ENCODE measurements at regions not wholly inside any gene's neighbourhood (a gene's known extent, or its start where the extent isn't known, plus 50 kb on each side); places are given as distances from the start of the nearest gene placed in this dataset.

DNA sequence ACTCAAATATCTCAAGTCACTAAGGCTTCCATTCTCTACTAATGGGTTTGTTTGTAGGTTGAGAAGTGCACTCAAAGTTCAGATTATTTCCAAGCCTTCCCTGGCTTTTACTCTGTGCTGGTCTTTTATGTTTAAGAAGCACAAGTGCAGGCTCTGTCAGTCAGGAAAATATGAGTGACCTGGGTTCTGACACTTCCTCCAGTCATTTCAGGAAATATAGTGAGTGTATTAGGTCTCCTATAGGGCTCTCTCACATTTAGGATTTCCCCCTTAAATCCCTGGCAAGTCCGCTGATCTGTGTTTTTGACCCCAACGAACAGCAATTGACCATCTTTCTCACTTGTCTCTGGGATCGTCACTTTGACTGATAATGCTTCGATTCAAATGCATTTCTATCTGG lies 210.2 kb downstream of the ARPP21 start:
- no peak for DNase-seq (ENCODE audit: low spot score)

DNA sequence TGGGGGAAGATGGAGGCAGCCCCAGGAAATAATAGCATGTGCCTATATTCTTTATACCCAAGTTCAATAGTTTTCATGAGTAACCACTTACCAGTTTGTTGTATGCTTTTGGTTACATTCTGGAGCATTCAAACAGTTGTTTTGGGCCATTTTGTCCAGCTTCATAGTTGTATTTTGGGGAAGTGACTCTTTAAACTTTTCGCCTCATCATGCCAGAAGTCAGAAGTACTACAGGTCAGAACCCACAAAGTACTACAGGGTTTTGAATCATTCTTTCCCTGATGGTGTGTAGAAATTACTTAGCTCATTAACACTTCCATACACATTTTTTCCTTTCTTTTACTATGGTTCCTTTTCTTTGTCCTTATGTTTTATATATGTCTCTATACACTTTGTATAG lies 210.6 kb downstream of the ARPP21 start:
- DNase-seq (ENCODE audit: low spot score): no peak

DNA sequence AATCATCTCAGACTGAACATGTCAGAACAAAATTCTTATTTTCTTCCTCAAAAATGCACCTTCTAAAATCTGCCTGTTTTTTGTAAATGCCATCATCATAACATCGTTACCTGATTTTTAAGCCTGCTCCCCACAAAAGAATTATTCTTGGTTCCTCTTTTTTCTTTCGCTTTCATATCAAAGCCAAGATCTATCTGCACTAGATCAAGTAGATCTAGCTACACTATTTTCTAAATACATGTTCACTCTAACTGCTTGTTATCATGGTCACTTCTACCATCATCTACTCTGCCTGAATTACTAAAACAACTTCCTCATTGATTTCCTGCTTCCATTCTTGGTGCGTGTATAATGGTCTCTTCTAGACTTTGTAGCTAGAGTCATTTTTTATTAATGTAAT lies 217.7 kb downstream of the ARPP21 start:
- no peak for DNase-seq (ENCODE audit: low spot score)

DNA sequence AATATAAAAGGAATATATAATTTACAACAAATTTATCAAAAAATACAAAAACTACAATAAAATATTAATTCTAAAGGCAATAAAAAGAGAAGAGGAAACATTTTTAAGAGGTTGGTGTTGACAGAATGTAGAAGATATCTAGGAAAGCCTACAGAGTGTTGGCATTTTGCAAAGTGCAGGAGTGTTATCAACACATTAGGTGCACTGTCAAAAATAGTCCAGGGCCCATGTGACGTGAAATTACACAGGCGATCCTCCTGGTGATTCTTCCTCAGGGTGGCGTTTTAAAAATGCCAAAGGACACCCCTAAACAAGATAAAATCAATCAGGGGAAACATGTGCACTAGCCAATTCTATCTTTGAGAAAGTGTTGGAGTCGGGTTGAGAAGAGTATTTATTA lies 222.7 kb downstream of the ARPP21 start:
- DNase-seq (ENCODE audit: low spot score): no peak

DNA sequence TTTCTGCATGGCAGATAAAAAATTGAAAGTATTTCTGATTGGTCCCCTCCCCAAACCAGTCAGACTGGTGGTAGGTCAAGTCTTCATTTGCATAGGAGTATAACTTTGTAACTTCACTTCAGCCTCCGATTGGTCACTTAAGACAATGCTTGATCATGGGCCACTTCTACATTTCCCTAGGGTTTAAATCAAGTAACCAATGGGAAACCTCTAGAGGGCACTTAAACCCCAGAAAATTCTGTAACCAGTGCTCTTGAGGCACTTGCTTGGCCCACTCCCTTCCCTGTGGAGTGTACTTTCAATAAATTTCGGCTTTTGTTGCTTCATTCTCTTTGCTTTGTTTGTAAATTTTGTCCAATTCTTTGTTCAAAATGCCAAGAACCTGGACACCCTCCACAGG lies 225.5 kb downstream of the ARPP21 start:
- peak; percentile 29 for DNase-seq (ENCODE audit: low spot score)

DNA sequence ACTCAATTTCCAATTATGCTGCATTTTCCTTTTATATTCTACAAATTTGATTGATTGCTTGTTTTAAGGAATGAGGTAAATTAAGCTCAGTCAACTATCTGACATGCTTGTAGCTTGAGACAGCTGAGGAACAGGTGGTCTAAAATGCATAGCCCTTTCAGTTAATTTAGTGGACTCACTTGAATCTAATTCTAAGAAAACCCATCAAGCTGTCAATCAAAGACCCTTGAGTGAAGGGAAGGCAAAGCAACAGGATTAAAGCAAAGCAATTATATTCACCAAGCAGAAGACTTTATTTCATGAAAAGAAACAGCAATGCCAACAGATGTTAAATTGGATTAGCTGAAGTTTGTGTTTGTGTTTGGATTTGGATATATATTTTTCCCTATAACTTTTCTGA lies 228.5 kb downstream of the ARPP21 start:
- DNase-seq (ENCODE audit: low spot score): no peak

DNA sequence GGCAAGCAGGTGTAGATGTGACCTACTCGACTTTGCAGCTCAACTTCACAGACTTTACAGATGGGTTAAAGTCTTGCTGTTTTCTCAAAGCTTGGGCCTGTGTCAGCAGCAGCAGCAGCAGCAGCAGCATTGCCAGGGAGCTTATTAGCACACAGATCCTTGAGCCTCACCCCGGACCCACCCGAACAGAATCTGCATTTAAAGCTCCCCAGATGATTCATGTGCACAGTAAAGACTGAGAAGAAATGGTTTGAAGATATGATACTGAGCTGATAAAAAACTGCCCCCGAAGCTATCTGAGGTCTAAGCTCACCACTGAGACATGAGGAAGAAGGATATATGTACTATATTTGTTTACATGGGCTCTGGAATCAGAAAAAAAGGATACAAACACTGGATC lies 231.7 kb downstream of the ARPP21 start:
- no peak for DNase-seq (ENCODE audit: low spot score)

DNA sequence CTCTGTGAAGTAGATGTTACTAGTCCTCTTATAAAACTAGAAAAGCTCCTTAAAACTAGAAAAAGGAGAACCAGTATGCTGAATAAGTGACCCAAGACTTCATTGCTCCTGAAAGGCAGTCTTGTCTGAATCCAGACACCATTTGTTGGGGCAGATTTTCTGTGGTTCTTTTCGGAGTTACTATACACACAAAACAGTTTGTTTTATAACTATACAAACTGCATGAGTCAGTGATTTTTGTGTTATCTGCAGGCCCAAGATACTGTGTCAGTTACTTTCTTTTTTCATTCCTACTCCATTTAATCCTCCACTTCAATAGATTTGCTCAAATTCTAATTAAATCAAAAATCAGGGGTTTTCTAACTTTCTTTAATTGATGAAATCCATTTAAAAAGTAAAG lies 244.6 kb downstream of the ARPP21 start:
- DNase-seq (ENCODE audit: low spot score): no peak

DNA sequence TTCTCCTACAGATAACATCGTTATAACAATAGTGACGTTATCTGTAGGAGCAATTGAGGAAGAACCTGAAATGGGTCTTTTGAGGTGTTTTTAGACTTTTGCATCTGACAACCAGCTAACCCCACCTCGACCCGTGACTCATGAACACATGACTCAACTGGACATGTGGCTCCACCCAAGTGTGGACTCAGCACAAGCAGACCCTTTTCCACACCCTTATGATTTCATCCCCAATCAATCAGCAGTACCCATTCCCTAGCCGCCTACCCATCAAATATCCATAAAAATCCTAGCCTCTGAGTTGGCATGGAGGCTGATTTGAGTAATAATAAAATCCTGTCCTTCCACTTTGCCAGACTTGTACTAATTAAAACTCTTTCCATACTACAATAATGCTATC lies 255.4 kb downstream of the ARPP21 start:
- no peak for DNase-seq (ENCODE audit: low spot score)

DNA sequence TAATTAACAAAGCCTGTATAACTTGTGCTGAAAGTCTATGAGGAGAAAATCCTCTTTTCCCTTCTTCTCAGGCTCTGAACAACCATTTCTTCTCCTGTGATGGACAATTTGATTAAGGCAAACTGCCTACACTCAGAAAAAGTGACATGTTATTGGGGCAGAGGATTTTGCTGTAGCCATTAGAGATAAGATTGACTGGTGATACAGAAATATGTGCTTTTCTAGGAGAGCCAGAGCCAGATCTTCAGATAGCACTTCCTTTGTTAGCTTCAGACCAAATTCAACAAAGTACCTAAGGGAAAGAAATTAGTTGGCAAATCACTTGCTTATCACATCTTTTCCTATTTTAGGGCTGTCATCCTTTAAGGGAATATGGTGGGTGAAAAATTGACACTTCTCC lies 259.9 kb downstream of the ARPP21 start:
- no peak for DNase-seq (ENCODE audit: low spot score)

DNA sequence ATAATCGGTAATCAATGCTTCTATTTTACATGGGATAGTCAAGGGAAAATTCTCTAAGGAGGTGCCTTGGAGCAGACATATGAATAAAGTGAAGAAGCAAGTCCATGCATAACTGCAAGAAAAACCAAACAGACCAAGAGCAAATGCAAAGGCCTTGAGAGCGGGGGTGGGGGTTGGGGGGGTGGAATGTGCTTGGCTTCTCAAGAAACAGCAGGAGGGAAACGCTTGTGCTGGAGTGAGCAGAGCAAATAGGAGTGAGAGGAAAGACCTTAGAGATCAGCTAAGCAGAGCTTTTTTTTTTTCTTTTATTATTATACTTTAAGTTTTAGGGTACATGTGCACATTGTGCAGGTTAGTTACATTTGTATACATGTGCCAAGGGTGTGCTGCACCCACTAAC lies 260.8 kb downstream of the ARPP21 start:
- DNase-seq (ENCODE audit: low spot score): no peak

DNA sequence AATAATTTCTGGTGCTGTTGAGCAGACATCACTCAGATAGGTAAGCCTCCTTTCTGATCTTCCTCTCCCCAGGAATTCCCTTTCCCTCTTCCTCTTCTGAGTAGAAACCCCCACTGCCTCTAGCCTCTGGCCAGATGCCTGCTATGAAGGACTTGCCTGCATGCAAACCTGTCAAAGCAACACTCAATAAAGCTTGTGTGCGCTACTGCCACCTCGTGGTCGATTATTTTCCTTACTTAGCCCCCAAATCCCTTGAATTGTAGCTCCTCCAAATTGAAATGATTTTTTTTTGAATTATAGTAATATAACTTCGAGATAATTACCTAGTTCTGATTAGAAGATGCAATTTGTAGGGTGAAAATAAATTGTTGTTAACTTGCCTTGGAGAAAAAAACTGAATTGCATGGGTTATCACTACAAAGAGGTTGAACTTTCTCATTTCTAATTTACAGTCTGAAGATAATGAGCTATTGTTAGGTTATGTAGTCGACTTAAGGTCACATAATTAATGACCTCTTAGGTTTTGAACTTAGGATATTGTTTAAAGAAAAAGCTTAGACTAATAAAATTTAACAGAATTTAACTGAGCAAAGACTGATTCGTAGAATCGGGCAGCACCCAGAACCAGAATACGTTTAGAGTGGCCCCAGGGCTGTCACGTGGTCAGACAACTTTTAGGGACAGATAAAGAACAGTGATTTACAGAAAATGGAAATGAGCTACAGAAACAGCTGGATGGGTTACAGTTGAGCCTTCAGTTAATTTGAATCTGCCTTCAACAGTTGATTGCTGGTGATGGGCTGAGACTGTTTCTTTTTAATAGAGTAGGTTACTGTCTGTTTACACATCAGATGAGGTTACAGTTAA lies 269.3 kb downstream of the ARPP21 start:
- peak; percentile 86 for DNase-seq (ENCODE audit: low spot score)

DNA sequence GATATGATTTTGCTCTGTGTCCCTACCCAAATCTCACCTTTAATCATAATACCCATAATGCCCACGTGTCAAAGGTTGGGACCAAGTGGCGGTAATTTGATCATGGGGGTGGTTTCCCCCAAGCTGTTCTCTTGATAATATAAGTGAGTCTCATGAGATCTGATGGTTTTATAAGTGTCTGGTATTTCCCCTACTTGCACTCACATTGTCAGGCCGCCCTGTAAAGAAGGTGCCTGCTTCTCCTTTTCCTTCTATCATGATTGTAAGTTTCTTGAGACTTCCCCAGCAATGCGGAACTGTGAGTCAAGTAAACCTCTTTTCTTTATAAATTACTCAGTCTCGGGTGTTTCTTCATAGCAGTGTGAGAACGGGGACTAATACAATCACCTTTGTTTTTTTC lies 279.8 kb downstream of the ARPP21 start:
- no peak for DNase-seq (ENCODE audit: low spot score)

DNA sequence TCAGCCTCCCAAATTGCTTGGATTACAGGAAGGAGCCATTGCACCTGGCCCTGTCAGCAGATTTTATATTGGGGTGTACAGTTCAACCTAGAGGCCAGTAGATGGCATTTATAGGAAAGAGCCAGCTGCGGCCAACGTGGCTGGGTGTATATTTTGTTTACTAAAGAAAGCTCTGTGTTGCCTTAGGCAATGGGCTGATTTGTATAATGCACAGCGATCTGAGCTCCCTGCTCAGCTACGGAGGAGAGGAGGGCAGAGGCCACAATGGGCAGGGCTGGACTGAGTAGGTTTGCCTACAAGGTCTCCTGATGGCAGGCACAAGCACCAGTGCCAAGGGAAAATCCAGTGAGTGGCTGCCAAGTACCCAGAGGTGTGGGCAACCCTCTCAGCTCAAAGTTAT lies 282.4 kb downstream of the ARPP21 start:
- DNase-seq (ENCODE audit: low spot score): no peak

DNA sequence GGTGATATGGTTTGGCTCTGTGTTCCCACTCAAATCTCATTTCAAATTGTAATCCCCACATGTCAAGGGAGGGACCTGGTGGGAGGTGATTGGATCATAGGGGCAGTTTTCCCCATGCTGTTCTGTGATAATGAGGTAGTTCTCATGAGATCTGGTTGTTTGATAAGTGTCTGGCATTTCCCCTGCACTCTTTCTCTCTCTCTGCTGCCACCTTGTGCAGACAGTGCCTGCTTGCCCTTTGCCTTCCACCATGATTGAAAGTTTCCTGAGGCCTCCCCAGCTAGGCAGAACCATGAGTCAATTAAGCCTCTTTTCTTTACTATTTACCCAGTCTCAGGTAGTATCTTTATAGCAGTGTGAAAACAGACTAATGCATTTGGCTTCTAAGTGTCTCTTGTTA lies 284.7 kb downstream of the ARPP21 start:
- peak; percentile 55 for DNase-seq (ENCODE audit: low spot score)

DNA sequence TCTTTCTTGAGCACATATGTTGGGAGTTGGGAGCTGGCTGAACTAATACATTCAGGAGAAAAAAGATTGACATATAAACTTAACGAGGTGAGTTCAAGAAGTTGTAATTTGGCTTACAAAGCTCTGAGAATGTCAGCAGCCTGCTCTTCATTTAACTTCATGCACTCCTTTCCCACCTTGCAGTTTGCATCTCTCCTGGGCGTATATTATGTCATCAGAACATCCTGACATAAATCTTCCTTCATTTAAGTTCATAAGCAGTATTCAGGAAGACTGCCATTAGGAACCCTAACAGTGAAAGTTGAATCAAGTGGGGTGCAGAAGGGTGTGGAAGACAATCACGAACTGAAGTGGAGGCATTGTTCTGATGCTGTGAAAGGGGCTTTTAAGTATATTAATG lies 288.1 kb downstream of the ARPP21 start:
- DNase-seq (ENCODE audit: low spot score): no peak

DNA sequence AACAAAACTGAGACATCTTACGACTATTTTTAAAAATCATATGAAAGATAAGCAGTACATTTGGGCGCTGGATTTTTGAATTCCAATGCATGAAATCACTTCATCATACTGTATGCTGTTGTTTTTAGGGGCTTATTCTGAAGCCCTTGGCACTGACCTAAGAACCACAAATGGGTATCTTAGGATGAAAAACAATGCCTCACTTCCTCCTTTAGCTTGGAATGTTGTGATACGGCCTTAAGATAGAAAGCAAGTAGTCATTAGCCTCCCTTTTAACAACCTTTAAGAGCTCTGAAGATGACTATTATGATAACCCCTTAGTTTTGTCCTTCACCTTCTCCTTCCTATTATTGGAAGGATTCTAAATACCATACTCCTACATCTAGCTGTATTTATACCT lies 289.8 kb downstream of the ARPP21 start:
- DNase-seq (ENCODE audit: low spot score): no peak

DNA sequence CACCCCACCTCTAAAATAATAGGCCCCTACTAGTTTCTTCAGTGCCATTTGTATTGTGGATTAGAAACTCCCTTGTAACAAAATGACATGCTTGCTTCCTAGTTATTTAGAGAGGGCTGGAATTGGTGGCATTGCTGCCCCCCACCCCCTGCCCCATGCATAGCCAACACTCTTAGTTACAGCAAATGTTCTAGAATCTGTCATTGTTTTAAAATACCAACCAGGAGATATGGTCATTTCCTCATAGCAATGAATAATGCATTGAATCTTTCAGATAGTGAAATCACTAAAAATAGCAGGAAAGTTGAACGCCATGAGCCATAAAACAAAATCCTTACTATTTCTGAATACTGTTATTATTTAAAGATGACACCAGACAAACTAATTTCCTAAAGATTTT lies 292.5 kb downstream of the ARPP21 start:
- DNase-seq (ENCODE audit: low spot score): no peak

DNA sequence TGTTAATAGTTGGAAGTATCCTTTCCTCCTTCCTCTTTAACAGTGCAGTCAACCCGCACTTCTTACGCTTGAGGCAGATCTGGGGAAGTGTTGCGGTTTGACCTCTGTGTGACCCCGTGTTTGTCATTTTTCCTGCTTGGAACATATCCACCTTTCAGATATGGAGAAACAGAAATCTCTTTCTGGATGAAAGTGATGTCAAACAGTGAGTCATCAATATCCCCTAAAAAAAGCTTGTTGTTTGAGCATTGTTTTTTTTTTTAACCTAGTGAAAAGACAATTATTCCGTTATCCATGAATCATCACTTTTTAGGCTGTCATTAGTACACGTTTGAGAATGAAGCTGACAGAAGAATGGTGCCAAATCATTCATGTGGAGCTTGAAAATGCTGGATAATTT lies 293.7 kb downstream of the ARPP21 start:
- peak; percentile 89 for DNase-seq (ENCODE audit: low spot score)

DNA sequence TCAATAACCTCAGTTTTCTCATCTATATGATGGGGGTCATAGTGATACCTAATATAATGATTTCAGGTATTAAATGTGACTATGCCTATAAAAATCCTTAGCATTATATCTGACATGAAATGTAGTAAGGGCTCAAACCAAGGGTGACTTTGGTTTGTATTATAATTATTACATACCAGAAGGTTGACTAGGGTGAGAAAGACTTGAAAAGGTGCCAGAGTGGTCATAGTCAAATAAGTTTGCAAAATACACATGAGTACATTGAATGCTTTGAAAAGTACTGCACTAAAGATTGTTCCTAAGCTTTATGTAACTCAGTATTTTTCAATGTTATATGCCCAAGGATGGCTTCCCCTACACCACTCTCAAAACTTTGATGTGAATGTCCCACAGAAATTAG lies 297.2 kb downstream of the ARPP21 start:
- no peak for DNase-seq (ENCODE audit: low spot score)

DNA sequence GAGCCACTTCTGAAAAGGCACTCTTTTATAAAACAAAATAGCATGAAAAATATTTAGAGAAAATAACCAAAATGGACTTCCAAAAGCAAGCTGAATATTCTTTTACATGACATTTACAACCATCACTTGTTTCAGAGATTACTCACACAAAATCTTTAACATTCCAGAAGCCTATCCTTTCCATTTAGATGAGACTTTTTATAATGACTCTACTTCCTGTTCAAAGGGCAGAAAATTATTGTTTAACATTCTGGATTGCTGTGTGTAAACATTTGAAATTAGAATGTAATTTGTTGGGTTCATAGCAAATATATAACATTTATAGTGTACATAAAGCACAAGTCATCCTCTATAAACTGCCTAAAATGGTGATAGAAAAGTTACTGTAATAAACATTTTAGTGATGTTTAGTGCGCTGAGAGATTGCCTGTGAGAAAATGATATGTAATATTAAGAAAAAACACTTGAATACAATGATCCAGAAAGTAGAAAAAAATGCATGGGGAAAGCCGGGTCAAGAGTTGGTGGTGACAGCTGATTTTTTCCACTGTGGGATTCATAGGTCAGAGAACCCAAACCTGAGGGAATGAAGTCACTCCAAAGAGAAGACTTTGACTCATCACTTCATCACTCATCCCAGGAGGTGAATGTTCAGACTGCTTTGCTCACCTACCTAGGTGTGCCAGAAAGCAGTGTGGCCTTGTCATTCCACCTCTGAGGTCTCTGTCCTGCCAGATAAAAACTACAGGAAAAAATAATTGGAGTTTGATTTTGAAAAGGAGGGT lies 305.8 kb downstream of the ARPP21 start:
- DNase-seq (ENCODE audit: low spot score): no peak

DNA sequence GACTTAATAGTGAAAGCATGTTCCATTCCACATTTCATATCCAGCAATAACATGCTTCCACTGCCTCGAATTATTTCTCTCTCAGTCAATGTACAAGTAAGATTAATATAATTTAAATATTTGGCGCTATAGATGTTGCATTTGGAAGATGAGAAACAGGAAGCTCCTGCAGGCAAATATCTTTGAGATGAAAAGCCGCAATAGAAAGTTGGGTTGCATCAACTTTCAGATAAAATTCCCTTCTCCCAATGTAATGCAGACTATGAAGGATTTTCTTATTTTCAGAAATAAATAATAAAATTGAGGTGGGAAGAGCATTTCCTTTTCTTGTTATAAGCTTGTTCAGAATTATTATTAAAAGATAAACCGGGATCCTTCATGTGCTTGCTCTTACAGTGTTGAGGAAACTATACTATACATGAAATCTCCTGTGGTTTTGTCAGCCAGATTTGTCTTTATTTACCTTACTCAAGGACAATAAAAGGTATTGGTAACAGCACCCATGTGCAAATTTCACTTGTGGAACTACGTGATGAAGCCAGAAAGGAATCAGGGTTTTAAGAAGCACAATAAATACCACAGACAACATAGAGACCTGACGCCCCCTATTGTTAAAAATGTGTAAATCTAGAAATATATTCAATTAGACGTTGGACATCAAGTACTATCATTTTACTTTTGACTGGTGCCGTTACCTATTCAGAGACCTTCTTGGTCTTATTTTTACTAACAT lies 307.0 kb downstream of the ARPP21 start:
- DNase-seq (ENCODE audit: low spot score): peak; percentile 73
